GM10248 (cell line): ENCODE measurements at regions not wholly inside any gene's neighbourhood (a gene's known extent, or its start where the extent isn't known, plus 50 kb on each side); places are given as distances from the start of the nearest gene placed in this dataset.
"Not testable (repeated sequence)": the region's sequence is repeated elsewhere in the genome, so short reads cannot be mapped to it uniquely, and the experiment has no call there.

Experiments
- CTCF ChIA-PET: fragments of 300-600 bp; sonication (Branson Sonifier 250); formaldehyde crosslinking; extraction: SDS; loops from one replicate; lab custom pipeline; 2021; ENCODE audit warnings: antibody characterized with exemption; lab: Yijun Ruan, JAX
- POLR2A ChIA-PET: fragments of 350-650 bp; sonication (Branson Sonifier 250); formaldehyde crosslinking; extraction: SDS; loops from one replicate; lab custom pipeline; 2020; ENCODE audit warnings: antibody characterized with exemption; lab: Yijun Ruan, JAX
- DNase-seq: peaks from one replicate; pipeline ENCODE4 v3.0.0; 2012; ENCODE audit errors: extremely low spot score
- TF ChIP-seq, protein P1 (sequence below): IDR thresholded peaks from 2 replicates; pipeline ENCODE4 v1.5.1; 2012; ENCODE audit warnings: mild to moderate bottlenecking, low read depth; ENCODE audit errors: extremely low read depth, missing control alignments, control extremely low read depth

DNA sequence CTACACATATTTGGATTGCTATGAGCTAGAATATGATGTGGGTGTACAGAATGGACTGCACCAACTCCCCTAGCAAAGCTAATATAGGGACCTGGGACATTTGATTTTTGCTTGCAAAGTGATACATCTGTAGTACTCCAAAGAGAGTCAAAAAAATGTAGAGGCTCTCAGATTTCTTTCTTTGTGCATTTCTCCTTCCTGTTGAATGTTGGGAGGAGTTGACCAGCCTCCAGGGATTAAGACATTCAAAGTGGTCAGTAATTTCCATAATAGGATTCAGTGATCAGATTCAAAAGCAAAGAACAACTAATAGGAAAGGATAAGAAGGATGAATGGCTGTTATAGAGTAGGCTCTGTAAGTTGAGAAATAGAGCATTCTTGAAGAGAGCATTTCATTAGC is 934.9 kb downstream of the KCNJ2 start:
- TF ChIP-seq, protein P1, sequence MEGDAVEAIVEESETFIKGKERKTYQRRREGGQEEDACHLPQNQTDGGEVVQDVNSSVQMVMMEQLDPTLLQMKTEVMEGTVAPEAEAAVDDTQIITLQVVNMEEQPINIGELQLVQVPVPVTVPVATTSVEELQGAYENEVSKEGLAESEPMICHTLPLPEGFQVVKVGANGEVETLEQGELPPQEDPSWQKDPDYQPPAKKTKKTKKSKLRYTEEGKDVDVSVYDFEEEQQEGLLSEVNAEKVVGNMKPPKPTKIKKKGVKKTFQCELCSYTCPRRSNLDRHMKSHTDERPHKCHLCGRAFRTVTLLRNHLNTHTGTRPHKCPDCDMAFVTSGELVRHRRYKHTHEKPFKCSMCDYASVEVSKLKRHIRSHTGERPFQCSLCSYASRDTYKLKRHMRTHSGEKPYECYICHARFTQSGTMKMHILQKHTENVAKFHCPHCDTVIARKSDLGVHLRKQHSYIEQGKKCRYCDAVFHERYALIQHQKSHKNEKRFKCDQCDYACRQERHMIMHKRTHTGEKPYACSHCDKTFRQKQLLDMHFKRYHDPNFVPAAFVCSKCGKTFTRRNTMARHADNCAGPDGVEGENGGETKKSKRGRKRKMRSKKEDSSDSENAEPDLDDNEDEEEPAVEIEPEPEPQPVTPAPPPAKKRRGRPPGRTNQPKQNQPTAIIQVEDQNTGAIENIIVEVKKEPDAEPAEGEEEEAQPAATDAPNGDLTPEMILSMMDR, result no peak
- CTCF ChIA-PET, result no interaction called here
- DNase-seq, result no peak
- POLR2A ChIA-PET, result no interaction called here

DNA sequence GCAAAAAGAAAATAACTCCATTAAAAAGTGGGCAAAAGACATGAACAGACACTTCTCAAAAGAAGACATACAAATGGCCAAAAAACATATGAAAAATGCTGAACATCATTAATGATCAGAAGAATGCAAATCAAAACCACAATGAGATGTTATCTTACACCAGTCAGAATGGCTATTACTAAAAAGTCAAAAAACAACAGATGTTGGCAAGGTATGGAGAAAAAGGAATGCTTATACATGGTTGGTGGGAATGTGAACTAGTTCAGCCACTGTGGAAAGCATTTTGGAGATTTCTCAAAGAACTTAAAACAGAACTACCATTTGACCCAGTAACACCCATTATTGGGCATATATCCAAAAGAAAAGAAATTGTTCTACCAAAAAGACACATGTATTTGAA is 936.7 kb downstream of the KCNJ2 start:
- CTCF ChIA-PET, POLR2A ChIA-PET, DNase-seq: not testable (repeated sequence)

DNA sequence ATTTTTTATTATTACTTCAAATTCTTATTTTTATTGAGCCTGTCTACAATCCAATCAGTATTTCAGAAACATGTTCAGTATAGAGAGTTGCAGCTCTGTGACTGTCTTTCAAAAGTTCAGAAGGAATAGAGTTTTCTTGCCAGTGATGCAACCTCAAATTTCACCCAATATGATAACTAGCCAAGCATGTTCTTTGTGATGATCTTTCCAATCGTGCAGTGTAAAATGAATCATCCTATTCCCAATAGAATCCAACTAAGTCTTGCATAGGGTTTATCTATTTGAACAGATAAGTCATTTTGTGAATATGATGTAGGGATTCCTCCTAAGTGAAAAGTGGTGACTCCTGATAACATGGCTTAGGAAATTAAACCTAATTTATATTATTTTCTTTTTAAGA is 937.8 kb downstream of the KCNJ2 start:
- ChIA-PET CTCF (no interaction called here), POLR2A (no interaction called here)
- TF ChIP-seq, protein P1, result no peak
- no peak for DNase-seq

DNA sequence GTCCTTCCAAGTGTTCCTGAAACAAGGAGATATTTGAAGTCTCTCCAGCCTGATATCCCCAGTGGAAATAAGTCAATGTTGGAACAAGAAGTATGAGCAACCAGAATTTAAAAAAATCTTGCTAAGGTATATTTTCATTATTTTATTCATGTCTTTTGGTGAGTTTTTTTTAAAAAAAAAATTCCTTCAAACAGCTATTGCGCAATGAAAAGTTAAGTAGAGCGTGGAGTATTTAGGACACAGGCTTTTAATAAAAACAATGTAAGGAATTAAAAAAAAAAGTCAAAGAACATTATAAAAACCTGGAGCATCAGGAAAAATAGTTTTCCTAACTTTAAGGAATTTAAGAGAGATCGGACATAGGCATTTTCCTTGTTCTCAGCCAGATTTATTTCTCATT is 940.4 kb downstream of the KCNJ2 start:
- DNase-seq, result no peak
- ChIA-PET POLR2A (interaction anchor here (0.6 kb wide), 1 partner anchor 34 kb away, joined by 4 read pairs; no protein-coding TSS in a partner anchor), CTCF (interaction anchor here (1.3 kb wide), 1 partner anchor 48 kb away, joined by 3 read pairs; no protein-coding TSS in a partner anchor)
- TF ChIP-seq, protein P1, result no peak

DNA sequence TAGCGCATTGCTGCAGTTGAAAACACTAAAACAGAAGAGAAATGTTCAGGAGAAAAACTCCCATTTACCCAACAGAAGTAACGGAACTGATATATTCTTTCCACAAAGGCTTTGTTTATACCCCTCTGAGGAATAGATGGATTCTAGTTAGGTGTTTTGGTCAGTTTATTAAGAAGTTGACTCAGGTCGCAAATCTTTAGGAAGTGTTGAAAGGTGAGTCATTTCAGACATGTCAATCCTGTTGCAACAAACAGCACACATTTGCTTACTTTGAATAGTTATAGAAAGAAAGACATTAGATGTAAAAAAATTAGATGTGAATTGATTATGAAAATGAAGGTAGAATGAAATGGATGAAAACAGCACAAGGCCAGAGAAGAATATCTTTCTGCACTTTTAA is 941.0 kb downstream of the KCNJ2 start:
- TF ChIP-seq, protein P1, result no peak
- CTCF ChIA-PET, result no interaction called here
- POLR2A ChIA-PET, result no interaction called here
- no peak for DNase-seq

DNA sequence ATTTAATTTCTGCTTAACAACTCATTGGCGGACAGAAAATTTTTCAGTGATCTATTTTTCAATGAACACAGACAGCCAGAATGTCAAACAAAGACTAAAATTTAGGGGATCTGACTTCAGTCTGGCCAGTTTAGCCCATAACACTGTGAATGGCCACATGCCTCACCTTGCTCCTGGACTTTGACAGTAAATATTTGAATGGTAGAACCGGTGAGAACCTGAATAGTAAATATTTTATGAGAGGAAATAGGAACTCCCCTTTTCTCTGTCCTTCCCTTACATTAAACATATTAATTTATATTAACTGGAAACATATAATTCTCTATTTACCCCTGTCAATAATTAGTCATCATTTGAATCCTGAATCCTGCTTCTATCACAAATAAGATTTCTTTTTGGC is 942.1 kb downstream of the KCNJ2 start:
- TF ChIP-seq, protein P1, result no peak
- POLR2A ChIA-PET, result no interaction called here
- CTCF ChIA-PET, result no interaction called here
- no peak for DNase-seq

DNA sequence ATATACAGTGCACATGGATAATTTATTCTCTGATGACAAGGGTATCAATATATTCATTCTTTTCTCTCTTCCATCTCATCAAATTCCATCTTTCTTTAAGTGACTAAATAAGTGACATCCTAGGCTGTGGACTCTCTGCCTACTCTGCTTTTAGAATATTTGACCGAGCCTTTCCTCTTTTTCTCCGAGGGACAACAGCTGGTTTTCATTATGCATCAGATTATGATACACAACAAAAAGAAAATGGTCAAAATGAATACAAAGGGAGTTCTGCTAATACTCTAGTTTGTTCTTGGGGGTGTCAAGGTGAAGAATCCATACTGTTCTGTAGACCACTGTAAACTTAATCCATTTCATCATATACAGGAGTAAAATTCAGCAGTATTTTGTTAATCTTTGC is 942.6 kb downstream of the KCNJ2 start:
- TF ChIP-seq, protein P1, result no peak
- CTCF ChIA-PET, result no interaction called here
- DNase-seq, result no peak
- POLR2A ChIA-PET, result no interaction called here
